HG03457 (cell line): ENCODE measurements at regions not wholly inside any gene's neighbourhood (a gene's known extent, or its start where the extent isn't known, plus 50 kb on each side); places are given as distances from the start of the nearest gene placed in this dataset.
"Not testable (repeated sequence)": the region's sequence is repeated elsewhere in the genome, so short reads cannot be mapped to it uniquely, and the experiment has no call there.

Experiments
- ATAC-seq: cut with Tn5 transposase; IDR thresholded peaks from one replicate; pipeline ENCODE4 v1.9.1; 2021; ENCODE audit warnings: moderate number of reproducible peaks; ENCODE audit not compliant: unreplicated experiment

DNA sequence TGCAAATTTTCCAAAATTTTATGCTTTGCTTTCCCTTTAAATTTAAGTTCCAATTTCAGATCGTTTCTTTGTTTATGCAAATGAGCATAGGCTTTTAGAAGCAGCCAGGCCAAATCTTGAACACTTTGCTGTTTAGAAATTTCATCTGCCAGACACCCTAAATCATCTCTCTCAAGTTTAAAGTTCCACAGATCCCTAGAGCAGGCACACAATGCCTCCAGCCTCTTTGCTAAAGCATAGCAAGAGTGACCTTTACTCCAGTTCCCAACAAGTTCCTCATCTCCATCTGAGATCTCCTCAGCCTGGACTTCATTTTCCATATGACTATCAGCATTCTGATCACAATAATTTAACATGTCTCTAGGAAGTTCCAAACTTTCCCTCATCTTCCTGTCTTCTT lies 254.5 kb downstream of the DLL1 start:
- not testable (repeated sequence) for ATAC-seq

DNA sequence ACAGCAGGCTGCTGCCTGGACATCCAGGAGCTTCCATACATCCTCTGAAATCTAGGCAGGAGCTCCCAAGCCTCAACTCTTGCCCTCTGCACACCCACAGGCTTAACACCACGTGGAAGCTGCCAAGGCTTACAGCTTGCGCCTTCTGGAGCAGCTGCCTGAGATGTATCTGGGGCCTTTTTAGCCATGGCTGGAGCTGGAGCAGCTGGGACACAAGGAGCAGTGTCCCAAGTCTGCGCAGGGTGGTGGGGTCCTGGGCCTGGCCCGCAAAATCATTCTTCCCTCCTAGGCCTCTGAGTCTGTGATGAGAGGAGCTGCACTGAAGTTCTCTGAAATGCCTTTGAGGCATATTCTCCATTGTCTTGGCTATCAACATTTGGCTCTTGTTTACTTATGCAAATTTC lies 255.0 kb downstream of the DLL1 start:
- no peak for ATAC-seq

DNA sequence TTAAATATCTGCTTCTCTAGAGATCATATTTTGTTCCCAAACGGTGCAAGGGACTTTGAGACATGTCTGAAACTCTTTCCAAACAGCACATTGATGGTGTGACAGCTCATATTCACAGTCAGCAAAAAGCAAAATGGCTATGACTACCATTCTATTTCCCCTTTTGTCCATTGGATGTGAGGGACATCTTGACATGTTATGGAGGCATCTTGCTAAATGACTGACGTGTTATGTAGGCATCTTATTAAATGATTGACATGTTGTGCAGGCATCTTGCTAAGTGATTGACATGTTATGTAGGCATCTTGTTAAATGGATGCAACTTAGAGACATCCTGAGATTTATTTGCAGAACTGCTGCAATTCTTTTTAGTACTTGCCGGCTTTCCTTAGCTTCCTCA lies 255.8 kb downstream of the DLL1 start:
- no peak for ATAC-seq

DNA sequence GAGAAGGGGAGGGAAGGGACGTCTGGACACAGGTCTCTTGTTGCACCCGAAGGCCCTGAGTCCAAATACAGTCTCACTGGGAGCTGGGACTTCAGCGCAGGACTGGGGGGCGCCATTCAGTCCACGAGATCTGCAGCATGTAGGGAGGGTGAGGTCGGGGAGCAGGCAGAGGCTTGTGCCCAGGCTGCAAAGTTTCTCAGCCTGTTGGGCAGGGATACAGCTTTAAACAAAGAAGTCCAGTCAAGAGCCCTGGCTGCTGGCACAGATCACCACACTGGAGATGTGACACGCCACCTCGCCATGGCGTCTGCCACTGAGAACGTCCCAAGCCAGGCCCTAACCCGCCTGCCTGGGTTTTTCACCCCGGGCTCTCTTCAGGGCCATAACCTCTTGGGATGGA lies 256.6 kb downstream of the DLL1 start:
- ATAC-seq, result no peak

DNA sequence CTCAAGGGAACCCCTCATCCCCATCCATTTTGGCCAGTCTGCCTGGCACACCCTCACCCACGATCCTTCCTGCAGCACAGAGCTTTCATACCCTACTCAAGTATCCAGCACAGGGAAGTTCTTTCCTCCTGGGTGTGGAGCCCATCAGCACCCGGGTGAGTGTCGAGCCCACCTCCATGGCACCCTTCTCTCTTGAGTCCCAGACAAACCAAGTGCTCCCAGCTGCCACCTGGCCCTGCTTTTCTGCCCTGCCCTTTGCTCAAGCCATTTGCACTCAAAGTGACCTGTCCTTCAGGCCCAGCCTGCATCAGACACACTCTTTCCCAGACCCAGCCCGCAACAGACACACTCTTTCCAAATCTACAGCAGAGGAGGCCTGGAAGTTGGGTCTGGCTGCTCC lies 257.2 kb downstream of the DLL1 start:
- ATAC-seq, result no peak

DNA sequence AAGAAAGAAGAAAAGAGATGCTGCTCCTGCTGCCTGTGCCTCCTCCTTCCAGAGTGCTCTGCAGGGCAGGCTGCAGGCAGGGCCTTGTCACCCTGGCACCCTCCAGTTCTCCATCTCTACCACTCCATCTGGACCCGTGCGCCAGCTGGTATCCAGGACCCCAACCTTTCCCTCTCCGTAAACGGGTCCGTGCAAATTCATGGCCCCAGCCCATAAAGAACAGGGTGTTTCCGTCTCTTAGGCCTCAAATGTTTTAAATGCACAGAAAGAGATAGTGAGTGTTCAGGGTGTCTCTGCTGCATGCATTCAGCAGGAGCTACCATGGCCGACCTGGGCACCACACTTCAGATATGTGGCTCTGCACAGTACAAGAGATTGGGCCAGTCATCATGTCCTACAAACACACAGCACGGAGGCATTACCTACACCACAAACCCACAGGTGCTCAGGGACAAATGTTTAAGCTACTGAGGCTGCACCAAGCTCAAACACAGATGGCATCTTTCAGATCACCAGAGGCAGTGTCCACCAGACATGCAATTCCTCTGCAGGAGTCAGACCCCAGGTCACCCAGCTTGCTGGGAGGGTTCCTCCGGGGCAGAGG lies 258.1 kb downstream of the DLL1 start:
- ATAC-seq, result no peak

DNA sequence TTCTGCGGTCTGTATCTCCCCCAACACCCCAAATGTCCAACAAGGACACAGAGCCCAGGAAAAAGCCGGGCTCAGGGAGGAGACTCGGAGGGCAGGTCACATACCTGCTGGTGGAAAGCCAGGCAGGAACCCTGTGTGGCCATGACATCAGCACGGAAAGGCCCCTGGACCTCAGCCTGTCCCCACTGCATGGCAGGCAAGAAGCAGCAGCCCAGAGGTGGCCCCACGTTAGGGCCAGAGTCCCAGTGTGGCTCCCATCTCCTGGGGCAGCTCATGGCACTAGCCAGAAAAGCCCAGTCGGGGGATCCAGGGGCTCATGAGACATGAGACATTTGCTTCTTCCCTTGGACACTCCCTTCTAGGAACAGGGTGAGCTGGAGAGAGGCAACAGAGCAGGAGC lies 258.7 kb downstream of the DLL1 start:
- ATAC-seq, result no peak

DNA sequence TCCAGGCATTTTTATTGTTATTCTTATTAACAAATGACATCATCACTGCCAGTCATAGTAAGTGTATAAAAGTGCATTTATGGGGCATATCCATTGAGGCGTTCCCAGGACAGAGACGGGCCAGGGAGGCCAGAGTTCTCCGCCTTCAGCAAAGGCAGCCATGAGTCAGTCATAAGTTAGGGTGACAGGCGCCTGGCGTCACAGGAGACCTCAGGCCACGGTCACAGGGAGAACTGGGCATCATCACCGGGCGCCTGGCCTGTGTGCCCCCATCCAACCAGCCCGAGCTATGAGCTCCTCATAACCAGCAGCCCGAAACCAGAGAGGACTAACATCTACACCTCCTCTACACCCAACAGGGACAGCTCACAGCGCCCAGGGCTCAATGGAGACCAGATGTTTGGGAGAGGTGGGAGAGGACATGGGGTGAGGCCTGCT lies 259.2 kb downstream of the DLL1 start:
- ATAC-seq, result no peak

DNA sequence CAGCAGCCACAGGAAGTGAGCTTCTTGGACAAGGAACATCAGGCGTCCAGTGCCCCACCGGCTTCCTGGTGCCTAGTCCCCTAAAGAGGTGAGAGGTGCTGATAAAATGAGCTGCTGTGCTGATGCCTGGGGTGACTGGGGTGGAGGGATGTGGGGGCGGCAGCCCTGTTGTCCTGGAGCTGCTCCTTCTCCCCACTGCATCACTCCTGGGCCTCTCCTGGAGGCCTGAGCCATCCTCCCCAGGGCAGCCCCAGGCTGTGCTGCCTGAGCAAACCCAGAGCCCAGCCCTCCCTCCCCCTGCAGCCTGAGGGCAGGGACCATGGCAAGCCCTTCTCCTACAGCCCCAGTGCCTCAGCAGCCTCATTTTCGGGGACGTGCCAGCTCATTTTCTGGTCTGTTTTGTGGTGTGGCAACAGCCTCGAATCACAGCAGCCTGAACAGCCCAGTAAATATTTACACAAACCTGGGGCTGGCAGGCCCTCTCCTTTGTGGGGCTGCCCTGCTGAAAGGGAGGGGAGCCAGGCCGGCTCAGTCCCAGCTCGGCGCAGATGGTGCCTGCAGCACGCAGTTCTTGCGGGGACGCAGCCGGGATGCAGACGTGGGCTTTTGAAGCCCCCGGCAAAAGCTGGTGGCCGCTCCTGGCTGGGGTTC lies 259.9 kb downstream of the DLL1 start:
- no peak for ATAC-seq

DNA sequence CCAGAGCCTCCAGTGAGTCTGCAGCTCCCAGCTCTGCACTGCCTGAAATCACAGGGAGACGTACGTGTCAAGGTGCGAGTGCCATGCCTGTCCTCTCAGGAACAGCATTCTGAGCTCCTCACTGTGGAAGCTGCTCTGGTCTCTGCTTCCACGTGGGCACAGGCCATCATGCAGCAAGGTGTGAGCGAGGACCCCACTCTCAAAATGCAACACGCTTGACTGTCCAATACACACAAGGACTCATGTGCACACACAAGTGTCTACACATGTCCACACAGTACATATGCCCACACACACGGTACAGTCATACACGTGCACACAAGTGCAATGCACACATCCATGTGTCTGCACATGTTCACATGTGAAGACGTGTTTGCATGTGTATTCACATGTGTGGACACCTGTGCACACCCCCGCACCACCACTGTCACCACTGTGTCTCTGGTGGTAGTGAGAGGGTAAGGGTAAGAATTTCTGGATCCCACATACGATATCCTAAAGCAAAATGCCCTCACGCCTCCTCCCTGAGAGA lies 260.5 kb downstream of the DLL1 start:
- no peak for ATAC-seq

DNA sequence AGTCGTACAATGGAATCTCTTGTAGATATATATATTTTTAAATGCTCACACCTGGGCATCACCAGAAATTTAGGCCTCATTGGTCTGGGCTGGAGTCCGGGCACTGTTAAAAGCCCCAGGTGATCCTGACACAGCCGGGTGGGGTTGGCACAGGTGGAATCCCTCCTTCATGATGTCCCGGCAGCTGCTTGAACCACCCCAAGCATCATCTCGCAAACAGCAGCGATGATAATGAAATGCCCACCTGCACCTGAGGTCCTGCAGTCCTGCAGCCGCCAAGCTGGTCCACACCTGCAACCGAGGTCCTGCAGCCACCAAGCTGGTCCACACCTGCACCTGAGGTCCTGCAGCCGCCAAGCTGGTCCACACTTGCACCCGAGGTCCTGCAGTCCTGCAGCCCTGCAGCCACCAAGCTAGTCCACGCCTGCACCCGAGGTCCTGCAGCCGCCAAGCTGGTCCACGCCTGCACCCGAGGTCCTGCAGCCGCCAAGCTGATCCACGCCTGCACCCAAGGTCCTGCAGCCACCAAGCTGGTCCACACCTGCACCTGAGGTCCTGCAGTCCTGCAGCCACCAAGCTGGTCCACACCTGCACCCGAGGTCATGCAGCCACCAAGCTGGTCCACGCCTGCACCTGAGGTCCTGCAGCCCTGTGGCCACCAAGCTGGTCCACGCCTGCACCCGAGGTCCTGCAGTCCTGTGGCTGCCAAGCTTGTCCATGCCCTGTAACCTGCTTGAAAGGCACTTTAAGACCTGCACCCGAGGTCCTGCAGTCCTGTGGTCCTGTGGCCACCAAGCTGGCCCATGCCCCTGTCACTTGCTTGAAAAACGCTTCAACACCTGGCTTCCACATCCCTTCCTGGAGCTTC lies 261.2 kb downstream of the DLL1 start:
- no peak for ATAC-seq

DNA sequence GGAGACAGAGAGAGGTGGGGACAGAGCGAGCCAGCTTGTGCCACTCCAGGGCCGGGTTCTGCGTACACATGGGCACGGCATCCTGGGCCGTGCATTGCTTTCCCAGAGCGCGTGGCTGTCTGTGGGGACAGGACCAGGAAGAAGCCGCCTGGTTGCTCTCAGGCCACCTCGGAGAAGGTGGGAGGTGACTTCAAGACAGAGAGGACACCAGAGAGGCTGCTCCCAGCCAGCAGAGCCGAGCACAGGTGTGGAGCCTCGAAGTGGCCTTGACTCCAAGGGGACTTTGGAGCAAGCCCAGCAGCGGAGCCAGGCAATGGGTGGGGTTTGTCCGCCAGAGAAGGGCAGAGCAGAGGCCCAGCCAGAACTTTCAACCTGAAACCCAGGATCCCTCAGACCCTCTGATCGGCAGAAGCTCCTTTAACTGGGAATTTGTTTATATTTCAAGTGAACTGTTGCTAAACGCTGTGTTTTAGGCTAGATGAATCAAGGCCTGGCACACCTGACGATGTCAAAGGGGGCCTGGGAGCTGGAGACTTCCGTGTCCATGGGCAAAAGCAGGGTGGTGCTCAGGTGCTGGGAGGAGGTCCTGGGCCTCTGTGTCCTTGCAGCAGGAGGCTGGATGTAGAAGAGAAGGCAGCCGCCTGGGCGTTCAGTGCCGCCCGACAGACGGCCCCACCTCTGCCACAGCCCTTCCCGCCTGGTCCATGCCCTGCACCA lies 262.1 kb downstream of the DLL1 start:
- ATAC-seq, result no peak

DNA sequence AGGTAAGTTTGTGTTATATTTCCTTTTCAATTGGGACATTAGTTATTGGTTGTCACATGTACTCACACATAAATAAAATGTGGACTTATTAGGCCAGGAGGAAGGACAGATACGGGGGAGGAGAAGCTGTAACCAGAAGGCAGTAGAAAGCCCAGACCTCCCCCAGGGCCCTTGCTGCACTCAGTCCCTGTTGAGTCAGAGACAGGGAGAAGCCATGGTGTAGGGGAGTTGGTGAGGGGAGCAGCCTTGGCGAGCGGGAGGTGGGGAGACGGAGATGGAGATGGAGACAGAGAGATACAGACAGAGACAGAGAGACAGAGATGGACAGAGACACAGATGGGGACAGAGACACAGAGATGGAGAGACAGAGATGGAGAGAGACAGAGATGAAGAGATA lies 263.2 kb downstream of the DLL1 start:
- ATAC-seq, result no peak

DNA sequence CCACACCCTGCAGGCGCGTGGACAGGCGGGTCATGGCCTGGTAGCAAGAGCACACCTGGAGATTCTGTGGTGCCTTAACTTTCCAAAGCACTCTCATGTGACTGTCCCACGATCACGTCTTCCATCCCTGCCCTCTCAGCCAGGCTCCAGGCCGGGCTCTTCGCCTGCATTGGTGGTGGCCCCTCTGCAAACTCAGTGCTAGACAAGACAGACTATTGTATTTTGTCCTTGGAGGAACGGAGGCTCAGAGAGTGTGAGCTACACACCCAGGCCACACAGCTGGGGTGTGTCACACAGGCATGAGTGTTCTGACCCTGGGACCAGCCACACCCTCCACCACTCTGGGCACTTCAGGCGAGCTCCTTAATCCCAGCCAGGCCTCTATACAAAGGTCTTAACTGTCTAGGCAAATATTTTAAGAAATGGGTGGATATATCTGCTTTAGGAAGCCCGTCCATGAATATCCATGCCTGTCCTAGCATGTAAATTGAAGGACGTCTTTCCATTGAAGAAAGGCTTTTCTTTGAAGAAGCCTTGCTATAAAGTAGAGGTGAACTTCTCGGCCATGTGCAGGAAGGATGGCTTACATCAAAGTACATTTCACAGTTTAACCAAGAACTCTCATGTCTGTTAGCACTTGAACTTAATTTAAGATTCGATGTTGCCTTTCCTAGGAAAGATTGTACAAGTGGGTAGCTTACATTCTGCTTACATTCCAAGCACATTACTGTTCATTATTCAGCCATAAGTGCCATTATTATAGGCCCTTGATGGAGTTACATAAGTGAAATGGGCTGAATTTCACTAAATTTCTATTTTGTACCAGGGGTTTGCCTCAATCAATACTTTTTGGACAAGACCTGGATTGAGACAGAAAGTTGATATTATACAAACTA lies 263.9 kb downstream of the DLL1 start:
- ATAC-seq, result no peak

DNA sequence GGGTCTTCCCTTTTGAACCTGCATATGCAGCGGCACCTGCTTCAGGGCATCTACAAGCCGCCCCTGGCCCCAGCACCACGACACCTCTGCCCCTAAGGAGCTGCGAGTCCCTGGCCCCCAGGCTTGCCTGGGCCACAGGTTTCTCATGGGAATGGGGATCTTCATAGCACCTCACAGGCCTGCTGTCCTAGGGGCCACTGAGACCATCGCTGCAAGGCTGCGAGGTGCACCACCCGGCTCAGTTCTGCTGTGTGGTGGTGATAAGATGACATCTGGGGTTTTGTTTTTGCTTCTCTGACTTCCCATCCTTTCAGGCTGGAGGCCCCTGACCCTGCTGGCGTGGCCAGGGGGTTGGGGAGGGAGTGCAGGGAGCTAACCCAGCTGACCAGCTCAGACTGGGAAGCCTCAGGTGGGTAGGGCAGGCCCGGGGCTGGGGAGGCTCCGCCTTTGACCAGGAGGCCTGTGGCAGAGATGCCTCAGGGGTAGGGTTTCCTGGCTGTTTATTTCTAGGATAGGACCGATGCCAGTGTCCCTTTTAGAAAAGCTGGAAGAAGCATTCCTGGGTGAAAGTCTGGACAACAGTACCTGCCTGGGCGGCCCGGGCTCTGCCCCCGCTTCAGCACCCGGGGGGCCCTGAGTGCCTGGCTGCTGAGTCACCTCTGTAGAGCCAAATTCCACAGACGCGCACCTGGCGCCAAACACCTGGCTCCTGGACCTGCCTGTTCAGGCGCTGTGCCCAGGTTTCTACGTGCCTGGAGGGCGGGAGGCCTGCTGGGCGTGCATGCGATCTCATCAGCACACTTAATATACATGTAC lies 264.7 kb downstream of the DLL1 start:
- no peak for ATAC-seq

DNA sequence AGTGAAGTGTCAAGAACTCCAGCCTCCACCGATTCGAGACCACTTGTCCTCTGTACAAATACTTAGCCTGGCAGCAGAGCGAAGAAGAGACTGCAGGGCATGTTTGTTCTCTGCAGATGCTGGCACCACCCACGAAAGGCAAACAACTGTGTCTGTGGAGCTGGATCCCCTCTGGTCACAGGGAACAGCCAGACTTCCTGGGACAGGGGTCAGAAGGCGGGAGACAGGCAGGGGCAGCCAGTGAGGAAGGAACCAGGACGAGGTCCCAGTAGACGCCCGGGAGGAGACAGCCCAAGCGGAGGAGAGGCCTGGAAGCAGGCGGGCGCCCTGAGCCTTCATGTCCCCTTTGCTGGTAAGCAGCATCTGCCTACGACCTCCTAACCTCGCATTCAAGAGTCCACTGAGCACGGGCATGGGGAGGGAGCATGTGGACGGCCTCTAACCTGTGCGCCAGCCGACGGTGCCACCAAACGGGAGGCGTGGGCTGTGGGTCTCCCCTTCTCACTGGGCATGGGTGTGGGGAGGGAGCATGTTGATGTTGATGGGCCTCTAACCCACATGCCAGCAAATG lies 265.5 kb downstream of the DLL1 start:
- no peak for ATAC-seq

DNA sequence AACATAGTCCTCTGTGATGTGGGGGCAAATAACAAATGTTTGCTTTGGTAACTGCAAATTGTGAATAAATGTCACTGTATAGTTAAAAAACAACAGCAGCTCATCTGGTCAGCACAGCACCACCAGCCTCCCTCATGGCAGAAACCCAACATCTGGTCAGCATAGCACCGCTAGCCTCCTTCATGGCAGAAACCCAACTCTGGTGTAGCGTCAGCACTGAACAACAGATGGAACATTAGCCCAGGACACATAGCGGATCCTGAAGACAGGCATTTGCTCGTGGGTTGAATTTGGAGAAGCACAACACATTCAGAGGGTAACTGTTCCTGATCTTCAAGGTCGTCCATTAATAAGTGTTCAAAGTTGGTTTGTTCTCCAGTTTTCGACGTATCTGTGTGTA lies 265.9 kb downstream of the DLL1 start:
- ATAC-seq, result no peak

DNA sequence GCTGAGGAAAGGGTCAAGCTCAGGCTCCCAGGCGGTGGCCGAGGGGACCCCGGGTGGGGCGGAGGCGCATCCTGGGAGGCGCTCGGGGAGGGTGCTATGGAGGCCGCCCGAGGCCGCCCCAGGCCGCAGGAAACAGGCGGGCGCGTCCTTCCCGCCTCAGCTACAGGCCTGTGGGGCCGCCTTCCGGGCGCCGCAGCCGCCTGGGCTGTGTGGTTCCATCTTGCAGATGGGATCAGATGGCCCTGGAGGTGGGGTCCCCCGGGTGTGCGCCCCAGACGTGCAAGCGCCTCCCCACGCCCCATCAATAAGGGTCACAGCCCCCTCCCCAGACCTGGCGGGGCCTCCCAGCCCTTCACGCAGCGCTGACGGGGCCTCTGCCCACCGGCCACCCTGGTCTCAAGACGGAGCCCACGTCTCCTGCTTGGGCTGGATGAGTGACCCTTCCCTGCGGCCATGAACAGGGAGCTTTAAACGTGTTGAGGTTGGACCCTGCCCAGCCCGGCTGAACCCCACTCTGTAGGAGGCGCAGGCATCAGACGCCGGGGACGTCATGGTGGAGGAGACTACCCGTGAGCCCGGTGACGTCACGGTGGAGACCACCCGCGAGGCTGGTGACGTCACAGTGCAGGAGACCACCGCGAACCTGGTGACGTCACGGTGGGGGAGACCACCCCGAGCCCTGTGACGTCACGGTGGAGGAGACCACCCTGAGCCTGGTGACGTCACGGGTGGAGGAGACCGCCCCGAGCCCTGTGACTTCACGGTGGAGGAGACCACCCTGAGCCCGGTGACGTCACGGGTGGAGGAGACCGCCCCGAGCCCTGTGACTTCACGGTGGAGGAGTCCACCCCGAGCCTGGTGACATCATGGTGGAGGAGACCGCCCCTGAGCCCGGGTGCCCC lies 267.0 kb downstream of the DLL1 start:
- no peak for ATAC-seq
